Medulla oblongata (tissue), 1 donor: ENCODE measurements at regions not wholly inside any gene's neighbourhood (a gene's known extent, or its start where the extent isn't known, plus 50 kb on each side); places are given as distances from the start of the nearest gene placed in this dataset.
A peak's percentile ranks its signal among the peaks of the same experiment; 100 is the strongest.

Experiments used
- DNase-seq: peaks from one replicate; pipeline ENCODE4 v3.0.0-alpha.2; 2015; ENCODE audit errors: extremely low spot score

GRCh38 chr5:99133921-99134320, 205.1 kb upstream of the CHD1 start:
- DNase-seq: no peak

GRCh38 chr5:99129768-99130501, 201.1 kb upstream of the CHD1 start:
- DNase-seq: no peak

GRCh38 chr5:99122976-99123375, 194.2 kb upstream of the CHD1 start:
- DNase-seq: no peak

- DNase-seq: no peak
These were observed 190.5 kb upstream of the CHD1 start for GRCh38 chr5:99119326-99119725.

GRCh38 chr5:99116526-99116925, 187.7 kb upstream of the CHD1 start:
- DNase-seq: no peak

- DNase-seq: no peak
These were observed 181.1 kb upstream of the CHD1 start for GRCh38 chr5:99109894-99110293.

- peak; percentile 38 for DNase-seq
These were observed 176.4 kb upstream of the CHD1 start for GRCh38 chr5:99105216-99105615.

DNA sequence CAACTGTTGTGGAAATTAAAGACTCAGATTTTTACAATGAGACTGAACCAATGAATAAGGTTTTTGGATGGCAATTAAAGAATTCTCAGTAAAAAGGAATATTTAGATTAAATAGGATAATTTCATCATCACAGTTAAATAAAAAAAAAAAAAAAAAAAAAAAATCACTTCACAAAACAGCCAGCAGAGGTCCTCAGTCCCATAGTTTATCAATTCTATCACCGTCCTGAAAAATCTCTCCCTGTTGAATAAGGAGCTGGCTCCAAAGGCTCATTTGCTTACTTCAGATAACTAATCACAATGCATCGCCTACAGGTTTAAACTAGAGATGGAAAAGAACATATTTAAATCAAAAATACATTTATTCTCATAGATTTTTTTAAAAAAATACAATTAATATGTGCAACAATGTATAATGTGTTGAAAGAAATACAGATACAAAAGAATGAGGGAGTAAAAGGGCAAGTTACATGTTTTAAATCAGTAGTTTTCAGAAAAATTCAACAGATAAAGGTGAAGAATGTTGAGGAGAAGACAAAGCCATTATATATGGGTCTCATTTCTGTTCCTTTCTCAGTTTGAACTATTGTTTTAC, 175.8 kb upstream of the CHD1 start:
- DNase-seq: peak; percentile 45

DNA sequence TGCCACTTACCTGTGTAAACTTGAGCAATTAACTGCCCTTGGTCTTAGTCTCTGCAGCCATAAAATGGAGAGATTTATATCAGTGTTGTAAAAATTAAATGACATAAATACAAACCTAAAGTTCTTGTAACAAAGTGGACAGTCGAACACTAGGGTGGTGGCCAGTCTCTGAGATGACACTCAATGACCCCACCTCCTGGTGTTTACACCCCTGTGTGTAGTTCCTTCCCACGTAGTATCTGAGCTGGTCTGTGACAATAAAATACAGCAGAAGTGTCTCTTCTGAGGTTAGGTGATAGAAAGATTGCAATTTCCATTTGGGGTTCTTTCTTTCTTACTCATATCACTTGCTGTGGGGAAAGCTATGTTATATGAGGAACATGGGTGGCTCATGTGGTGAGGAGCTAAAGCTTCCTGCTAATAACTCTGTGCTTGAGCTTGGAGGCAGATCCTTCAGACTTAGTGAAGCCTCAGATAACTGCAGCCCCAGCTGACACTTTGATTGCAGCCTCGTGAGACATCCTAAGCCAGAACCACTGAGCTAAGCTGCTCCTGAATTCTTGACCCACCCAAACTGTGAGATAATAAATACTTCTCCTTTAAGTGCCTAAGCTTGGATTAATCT, 173.4 kb upstream of the CHD1 start:
- DNase-seq: no peak

GRCh38 chr5:99099691-99100090, 170.9 kb upstream of the CHD1 start:
- DNase-seq: no peak

DNA sequence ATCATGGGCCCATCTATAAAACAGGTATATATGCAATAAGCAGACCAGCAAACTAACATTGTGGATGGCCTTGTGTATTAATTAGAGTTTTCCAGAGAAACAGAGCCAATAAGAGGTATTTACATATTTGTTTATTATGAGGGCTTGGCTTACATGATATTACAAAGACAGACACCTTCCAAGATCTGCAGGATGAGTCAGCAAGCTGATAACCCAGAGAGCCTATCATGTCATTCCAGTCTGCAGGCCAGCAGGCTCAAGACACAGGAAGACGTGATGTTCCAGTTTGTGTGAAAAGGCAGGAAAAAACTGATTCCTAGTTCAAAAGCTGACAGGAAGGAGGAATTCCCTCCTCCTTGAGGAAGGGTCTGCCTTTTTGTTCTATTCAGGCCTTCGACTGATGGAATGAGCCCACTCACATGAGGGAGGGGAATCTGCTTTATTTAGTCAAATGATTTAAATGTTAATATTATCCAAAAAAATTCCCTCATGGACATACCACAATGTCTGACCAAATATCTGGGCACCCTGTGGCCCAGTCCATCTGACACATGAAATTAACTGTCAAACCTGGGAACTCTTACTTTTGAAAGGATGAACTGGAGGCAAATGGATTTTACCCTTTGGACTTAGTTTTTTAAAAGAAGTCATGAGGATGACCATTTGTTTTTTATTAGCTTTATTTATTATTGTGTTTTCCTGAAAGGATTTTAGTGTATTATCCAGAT, 161.2 kb upstream of the CHD1 start:
- DNase-seq: no peak

DNA sequence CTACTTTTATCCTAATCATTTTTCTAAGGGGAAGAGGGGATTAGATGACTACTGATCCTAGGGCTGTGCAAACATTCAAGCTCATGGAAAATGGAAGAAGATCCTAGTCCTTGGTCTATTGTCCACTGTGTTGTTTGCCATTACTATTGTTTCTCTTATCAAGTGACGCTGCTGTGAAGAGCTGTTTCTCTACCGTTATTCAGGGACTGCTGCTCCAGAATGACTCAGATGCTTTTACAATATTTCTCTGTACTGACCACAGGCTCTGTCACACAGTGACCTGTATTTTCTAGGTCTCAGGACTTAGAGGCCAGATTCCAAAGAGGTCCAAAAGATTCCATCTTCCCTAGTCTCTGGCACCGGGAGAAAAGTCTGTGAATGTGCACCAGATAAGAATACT, 159.5 kb upstream of the CHD1 start:
- DNase-seq: no peak

- no peak for DNase-seq
These were observed 154.4 kb upstream of the CHD1 start for GRCh38 chr5:99083197-99083596.

GRCh38 chr5:99081711-99082110, 152.9 kb upstream of the CHD1 start:
- DNase-seq: no peak

- no peak for DNase-seq
These were observed 148.2 kb upstream of the CHD1 start for GRCh38 chr5:99076723-99077640.

DNA sequence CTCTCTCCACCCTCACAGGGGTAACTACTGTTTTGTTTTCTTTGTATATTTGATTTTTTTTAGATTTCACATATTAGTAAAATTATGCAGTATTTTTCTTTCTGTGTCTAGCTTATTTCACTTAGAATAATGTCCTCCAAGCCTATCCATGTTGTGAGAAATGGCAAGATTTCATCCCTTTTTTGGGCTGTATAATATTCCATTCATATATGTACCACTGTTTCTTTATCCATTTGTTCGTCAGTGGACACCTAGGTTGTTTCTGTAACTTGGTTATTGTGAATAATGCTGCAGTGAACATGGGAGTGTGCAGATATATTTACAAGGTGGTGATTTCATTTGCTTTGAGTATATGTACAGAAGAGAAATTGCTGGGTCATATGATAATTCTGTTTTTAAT, 144.0 kb upstream of the CHD1 start:
- no peak for DNase-seq

DNA sequence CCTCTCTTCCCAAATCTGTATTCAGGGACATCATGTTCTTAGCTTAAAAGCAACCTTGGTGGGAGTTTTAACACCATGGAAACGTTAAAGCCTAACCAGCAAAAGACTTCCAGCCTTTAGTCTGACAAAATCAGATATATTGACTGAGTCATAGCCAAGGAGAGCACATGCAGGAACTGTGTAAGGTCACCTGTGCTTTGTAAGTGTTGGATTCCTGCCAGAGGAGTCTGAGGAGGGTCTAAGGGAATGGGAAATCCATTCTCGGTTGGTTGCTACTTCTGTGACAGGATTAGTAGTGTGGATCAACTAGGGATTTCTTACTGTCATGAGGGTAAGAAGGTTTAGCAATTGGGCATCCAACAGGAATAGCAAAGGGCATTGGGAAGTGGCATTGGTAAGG, 142.0 kb upstream of the CHD1 start:
- no peak for DNase-seq

DNA sequence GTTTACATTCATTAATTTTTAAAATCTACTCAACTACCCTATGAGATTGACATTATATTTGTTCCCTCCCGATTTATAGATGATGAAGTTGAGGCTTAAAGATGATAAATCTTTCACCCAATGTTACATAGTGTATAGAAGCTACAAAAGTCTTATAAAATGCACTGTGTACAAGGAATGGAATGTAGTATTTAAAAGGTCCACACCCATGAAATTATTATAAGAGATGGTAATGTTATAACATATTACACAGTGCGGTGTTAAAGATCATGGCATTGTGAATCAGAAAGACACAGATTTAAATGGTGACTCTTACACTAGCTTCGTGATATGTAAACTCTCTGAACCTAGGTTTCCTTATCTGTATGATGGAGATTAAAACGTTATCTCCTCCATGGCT, 141.6 kb upstream of the CHD1 start:
- DNase-seq: no peak

DNA sequence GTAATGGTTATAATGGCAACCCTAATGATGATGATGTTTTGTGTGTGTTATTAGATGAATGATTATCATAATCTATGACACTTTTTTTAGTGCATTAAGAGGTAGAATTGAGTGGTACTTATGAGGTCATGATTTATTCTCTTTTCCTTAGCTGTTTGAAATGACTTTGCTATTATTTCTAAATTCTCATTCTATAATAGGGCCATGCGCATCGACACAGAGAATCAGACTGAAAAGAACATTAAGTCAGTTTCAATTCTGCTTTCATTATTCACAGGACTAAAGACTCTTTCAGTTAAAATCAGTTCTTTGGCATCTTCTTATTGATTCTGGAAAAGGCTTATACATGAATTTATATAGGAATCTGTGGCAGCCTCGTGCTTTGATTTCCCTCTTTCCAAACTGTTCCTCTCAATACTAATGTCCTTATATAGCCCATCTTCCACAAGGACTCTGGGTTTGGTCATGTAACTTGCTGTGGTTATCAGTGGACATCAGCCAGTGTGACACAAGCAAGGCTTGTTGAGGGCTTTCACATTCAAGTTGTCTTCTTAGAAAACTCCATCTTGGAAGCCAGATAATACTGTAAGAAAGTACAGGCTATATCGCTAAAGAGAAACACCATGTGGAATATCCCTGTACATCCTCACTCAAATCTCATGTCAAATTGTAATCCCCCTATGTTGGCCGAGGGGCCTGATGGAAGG, 140.3 kb upstream of the CHD1 start:
- no peak for DNase-seq

- no peak for DNase-seq
These were observed 134.9 kb upstream of the CHD1 start for GRCh38 chr5:99063737-99064136.

DNA sequence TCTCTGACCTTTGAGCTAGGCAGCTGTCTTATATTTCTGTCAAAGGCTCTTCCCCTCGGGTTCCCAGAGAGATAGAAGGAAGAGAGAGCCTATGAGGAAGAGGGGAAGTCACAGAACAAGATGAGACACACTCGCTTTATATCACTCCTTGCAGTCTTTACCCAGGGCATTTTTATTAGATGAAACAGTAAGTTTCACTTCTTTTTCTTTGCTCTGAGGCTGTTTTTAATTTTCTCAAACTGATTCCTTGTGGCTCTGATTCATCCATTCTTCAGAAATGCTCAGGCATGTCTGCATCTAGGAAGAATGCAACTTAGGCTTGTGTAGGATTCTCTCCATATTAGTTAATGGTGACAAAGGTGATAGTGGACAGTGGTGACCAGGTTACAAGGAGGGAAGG, 132.9 kb upstream of the CHD1 start:
- no peak for DNase-seq
